Middle frontal gyrus (tissue), 1 donor: ENCODE measurements at regions not wholly inside any gene's neighbourhood (a gene's known extent, or its start where the extent isn't known, plus 50 kb on each side); places are given as distances from the start of the nearest gene placed in this dataset.

Source experiments
- DNase-seq: peaks from one replicate; pipeline ENCODE4 v3.0.0-alpha.2; 2015; ENCODE audit warnings: low spot score; ENCODE audit errors: extremely low spot score

DNA sequence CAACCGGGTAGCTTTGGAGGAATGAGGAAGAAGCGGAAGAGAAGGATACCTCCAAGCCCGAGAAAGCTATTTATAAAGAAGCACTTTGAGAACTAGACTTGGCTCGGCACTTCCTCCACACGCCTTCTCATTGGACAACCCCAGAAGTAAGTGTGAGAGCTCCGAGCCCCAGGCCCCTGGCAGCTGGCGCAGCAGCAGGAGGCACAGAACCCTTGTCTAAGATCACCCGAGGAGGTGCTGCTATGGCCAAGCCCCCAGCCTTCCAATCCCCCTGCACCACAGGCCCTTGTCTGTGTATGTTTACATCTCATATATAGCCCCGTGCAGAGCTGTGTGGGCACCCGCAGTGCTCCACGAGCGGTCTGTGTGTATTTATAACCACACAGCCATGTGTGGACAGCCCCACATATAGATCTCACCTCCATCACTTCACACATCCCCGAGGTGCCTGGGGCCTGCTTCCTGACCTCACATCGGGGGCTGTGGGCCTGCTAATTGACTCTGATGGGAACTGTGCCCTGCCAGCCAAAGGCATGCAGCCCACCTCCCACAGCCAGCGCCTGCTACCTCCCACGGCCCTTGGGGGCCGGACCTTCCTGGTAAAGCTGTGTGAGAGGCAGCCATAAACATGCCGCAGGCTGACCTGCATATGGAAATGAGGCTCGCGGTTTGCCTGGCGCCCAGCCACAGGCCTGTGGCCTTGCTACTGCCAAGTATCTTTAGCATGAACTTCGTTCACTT, 96.1 kb downstream of the C17orf67 start:
- DNase-seq = no peak

DNA sequence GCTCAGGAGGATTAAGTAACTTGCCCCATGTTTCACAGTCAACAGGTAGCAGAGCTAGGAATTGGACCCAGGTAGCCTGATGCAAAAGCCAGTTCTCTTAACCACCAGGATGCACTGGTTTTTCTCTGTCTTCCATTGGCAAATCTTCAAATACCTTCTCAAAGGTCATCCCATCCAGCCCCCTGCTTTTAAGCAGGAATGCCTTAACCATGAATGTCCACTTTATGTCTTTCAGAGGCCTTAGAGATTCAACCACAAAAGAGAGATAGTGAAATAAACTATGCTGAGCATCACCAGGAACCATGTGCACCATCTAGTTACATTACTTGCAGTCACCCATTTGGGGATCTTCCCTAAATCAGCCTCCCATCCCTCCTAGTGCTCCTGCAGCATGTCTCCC, 94.3 kb downstream of the C17orf67 start:
- no peak for DNase-seq

DNA sequence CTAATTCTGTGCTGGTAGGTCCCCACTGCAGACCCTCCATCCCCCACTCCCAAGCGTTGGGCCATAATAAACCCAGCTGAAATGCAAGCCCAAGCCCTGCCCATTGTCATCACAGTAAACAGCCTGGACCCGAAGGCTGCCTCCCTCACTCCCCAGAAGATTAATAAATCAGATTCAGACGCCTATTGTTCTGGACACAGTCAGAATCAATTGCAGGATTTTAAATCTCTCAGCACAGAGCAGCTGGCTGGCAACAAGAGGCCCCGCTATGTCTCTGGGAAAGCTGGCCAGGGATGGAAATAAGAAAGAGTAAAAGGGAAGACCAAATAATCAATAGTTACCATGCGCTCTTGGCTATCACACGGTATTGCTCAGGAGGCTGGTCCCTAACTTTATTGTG, 93.9 kb downstream of the C17orf67 start:
- DNase-seq = no peak

DNA sequence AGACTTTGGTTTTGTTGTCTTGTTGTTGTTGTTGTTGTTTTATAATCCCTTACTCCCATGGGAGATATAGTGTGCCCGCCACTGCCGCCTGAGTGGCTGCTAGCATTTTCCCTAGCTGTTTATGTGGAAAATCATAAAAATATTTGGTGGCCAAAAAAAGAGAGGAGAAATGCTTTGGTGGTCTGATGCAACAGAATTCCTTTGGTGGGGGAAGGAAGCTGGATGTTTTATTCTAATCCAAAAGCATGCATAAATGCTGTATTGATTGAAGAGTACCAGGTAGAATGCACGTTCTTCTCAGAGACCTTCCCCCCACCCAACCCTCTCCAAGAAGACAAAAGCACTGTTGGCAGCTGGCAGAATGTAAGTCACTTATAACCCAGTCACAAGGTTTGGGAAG, 93.2 kb downstream of the C17orf67 start:
- DNase-seq = no peak
